ENCODE measurements at regions not wholly inside any gene's neighbourhood (a gene's known extent, or its start where the extent isn't known, plus 50 kb on each side); places are given as distances from the start of the nearest gene placed in this dataset.

GRCh38 chr18:7370375-7370774 is 139.5 kb downstream of the LRRC30 start:
- TF ChIP-seq, protein P1, sequence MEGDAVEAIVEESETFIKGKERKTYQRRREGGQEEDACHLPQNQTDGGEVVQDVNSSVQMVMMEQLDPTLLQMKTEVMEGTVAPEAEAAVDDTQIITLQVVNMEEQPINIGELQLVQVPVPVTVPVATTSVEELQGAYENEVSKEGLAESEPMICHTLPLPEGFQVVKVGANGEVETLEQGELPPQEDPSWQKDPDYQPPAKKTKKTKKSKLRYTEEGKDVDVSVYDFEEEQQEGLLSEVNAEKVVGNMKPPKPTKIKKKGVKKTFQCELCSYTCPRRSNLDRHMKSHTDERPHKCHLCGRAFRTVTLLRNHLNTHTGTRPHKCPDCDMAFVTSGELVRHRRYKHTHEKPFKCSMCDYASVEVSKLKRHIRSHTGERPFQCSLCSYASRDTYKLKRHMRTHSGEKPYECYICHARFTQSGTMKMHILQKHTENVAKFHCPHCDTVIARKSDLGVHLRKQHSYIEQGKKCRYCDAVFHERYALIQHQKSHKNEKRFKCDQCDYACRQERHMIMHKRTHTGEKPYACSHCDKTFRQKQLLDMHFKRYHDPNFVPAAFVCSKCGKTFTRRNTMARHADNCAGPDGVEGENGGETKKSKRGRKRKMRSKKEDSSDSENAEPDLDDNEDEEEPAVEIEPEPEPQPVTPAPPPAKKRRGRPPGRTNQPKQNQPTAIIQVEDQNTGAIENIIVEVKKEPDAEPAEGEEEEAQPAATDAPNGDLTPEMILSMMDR (IDR thresholded peaks at IDR 0.05; ENCODE audit: low read depth, low read length, poor library complexity, severe bottlenecking), result no peak
- TF ChIP-seq EZH2phosphoT487 (IDR thresholded peaks at IDR 0.05; ENCODE audit: borderline replicate concordance, low read length), result no peak
